ENCODE measurements at regions not wholly inside any gene's neighbourhood (a gene's known extent, or its start where the extent isn't known, plus 50 kb on each side); places are given as distances from the start of the nearest gene placed in this dataset.

DNA sequence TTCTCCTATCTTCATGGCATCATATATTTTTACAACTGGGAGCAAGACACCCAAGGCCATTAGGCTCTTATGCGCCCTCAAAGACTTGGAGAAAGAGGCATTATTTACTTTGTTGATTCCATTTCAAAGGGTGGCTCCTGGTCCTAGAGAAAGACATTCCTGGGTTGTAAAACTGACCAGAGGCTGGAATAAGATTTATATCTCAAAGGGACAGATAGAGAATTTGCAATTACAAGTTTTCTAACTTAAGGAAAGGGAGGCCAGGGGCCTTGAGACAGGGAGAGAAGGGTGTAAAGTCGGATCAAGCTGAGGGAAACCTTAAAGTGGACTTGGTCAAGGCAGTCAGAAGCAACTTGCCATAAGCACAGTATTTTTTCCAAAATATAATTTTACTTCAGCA lies 1086.0 kb downstream of the SORCS3 start:
- no peak for DNase-seq (ENCODE audit: low spot score in 2 of 2)
- no peak overlapping the region for H3K4me3 ChIP-seq (ENCODE audit: low read depth, poor library complexity, severe bottlenecking)
- TF ChIP-seq, protein P1, sequence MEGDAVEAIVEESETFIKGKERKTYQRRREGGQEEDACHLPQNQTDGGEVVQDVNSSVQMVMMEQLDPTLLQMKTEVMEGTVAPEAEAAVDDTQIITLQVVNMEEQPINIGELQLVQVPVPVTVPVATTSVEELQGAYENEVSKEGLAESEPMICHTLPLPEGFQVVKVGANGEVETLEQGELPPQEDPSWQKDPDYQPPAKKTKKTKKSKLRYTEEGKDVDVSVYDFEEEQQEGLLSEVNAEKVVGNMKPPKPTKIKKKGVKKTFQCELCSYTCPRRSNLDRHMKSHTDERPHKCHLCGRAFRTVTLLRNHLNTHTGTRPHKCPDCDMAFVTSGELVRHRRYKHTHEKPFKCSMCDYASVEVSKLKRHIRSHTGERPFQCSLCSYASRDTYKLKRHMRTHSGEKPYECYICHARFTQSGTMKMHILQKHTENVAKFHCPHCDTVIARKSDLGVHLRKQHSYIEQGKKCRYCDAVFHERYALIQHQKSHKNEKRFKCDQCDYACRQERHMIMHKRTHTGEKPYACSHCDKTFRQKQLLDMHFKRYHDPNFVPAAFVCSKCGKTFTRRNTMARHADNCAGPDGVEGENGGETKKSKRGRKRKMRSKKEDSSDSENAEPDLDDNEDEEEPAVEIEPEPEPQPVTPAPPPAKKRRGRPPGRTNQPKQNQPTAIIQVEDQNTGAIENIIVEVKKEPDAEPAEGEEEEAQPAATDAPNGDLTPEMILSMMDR (IDR thresholded peaks at IDR 0.05), result no peak
- TF ChIP-seq POLR2A (IDR thresholded peaks at IDR 0.05), result no peak
- 58 to 61% methylated on average over 2 of the region's 2 CpGs for WGBS, 2 donors
- intact Hi-C loops (cut with DNase I; ENCODE audit: low total_unique reads), result no loop called here

DNA sequence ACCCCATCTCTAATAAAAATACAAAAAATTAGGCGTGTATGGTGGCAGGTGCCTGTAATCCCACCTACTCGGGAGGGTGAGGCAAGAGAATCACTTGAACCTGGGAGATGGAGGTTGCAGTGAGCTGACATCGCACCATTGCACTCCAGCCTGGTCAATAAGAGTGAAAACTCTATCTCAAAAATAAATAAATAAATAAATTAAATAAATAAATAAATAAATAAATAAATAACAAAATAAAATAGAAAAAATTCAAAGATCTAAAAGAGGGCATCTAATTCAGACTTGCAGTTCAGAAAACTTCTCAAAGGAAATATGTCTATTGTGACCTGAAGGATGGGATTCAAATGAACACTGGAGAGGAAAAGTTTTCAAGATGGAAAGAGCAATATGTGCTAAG lies 1085.1 kb downstream of the SORCS3 start:
- no peak overlapping the region for H3K4me3 ChIP-seq (ENCODE audit: low read depth, poor library complexity, severe bottlenecking)
- TF ChIP-seq, protein P1 (IDR thresholded peaks at IDR 0.05), result no peak
- TF ChIP-seq POLR2A (IDR thresholded peaks at IDR 0.05), result no peak
- no peak for DNase-seq (ENCODE audit: low spot score in 2 of 2)
- WGBS, 2 donors, result 80 to 82% methylated on average over 3 of the region's 3 CpGs
- intact Hi-C loops (cut with DNase I; ENCODE audit: low total_unique reads), result no loop called here

DNA sequence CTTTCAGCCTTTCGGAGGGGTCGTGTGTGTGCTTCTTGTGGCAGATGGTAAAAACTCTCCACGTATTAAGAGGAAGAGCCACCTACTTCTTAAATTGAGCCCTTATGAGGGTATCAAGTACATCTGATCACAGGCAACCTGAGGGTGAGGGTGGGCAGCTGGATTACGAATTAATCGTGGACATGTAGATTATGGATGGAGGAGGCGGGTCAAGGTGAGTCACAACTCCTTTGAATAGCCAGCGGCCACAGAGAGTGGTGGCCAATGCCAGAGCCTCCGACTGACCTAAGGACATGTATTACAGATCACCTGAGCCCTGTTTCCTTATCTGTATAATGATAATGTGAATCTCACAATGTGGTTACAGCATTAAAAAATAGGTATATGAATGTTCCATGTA lies 1083.9 kb downstream of the SORCS3 start:
- DNase-seq (ENCODE audit: low spot score in 2 of 2), result no peak
- intact Hi-C loops (cut with DNase I; ENCODE audit: low total_unique reads), result no loop called here
- H3K4me3 ChIP-seq (ENCODE audit: low read depth, poor library complexity, severe bottlenecking), result no peak overlapping the region
- no peak for TF ChIP-seq POLR2A (IDR thresholded peaks at IDR 0.05)
- TF ChIP-seq, protein P1 (IDR thresholded peaks at IDR 0.05), result no peak
- WGBS, 2 donors, result 82 to 88% methylated on average over 8 of the region's 8 CpGs

DNA sequence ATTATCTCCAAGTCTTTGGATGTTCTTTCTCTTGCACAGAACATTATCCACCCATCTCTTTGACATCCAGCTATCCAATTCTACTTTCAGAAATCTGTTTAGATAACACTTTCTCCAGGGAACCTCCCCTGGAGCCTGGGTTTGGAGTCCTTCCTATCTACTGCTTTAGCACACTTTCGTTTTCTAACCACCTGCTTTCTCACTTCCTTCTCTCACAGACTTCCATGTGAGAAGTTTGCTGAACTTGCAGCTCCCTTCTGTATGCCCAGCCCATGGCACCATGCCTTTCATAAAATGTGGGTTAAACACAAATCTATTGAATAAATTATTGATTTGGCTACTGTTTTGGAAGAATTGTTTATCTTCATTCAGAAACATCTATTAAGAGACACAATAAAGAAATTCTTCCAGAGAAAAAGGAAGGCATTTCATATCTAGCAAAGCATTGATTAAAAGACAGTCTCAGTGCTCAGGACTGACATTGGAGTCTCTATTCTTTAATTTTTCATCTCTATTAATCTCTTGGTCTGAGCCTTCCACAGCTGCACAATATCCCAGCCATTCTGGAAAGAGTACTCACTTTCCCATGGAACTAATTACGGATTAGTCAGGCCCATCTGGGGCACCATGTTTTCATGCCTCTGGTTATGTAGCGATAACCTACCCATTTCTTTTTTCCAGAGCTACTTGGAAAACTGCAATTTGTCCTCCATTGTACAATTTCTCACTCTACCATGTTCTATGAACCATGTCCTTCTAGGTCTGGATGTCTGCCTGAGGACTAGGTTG lies 1077.3 kb downstream of the SORCS3 start:
- no peak for DNase-seq (ENCODE audit: low spot score in 2 of 2)
- WGBS, 2 donors, result 76 to 78% methylated on average over 3 of the region's 3 CpGs
- no peak for TF ChIP-seq POLR2A (IDR thresholded peaks at IDR 0.05)
- TF ChIP-seq, protein P1 (IDR thresholded peaks at IDR 0.05), result no peak
- H3K4me3 ChIP-seq (ENCODE audit: low read depth, poor library complexity, severe bottlenecking), result no peak overlapping the region
- intact Hi-C loops (cut with DNase I; ENCODE audit: low total_unique reads), result no loop called here

DNA sequence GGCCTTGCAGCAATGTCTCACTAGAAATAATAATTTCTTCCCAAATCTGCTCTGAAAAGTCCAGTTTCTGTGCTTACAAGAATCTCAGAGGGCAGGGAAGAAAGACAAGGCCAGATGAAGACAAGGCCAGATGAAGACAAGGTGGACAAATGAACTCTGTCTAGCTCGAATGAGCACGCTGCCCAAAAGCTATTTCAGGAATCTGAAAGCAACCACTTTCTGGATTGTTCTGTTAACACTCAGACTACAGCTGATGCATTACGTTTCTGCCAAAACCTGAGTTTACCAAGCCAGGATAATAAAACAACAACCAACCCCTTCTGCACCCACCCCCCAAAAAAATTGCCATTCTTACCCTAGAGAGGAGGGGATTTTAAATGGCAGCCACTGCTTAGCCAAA lies 1073.6 kb downstream of the SORCS3 start:
- H3K4me3 ChIP-seq (ENCODE audit: low read depth, poor library complexity, severe bottlenecking), result no peak overlapping the region
- intact Hi-C loops (cut with DNase I; ENCODE audit: low total_unique reads), result no loop called here
- DNase-seq (ENCODE audit: low spot score in 2 of 2), result no peak
- TF ChIP-seq POLR2A (IDR thresholded peaks at IDR 0.05), result no peak
- TF ChIP-seq, protein P1 (IDR thresholded peaks at IDR 0.05), result no peak
- whole genome bisulfite sequencing, 2 donors, result 64 to 73% methylated on average over 3 of the region's 3 CpGs

DNA sequence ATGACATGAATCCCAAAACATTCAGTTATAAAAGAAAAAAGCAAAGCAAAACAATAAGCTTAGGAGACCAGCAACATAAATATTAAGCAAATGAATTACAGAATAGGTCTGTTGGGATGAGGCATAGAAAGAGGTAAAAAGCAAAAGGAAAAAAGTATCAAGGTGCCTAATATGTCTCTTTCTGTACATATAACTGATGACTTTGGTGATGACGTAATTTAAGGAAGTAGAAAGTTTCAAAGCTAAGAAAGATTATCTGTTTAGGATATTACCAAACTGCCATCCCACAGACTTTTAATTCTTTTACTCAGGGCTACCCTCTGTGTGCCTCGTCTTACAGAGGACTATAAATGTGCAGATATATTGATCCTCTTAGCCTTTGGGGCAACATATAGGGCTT lies 1066.5 kb downstream of the SORCS3 start:
- H3K4me3 ChIP-seq (ENCODE audit: low read depth, poor library complexity, severe bottlenecking), result no peak overlapping the region
- TF ChIP-seq, protein P1 (IDR thresholded peaks at IDR 0.05), result no peak
- TF ChIP-seq POLR2A (IDR thresholded peaks at IDR 0.05), result no peak
- intact Hi-C loops (cut with DNase I; ENCODE audit: low total_unique reads), result no loop called here
- no peak for DNase-seq (ENCODE audit: low spot score in 2 of 2)
- 75 to 85% methylated on average over 2 of the region's 2 CpGs for WGBS, 2 donors

All from lower leg skin (tissue), 4 donors.